GM12892 (cell line): ENCODE measurements at regions not wholly inside any gene's neighbourhood (a gene's known extent, or its start where the extent isn't known, plus 50 kb on each side); places are given as distances from the start of the nearest gene placed in this dataset.

Experiments
- POLR2A ChIP-seq: IDR thresholded peaks from 2 replicates; pipeline ENCODE4 v1.6.1; 2011; ENCODE audit warnings: low read depth, low read length, control low read depth
- POLR2AphosphoS5 ChIP-seq: IDR thresholded peaks from 2 replicates; pipeline ENCODE4 v1.6.1; 2011; ENCODE audit warnings: low read depth, low read length, control low read depth
- TAF1 ChIP-seq: IDR thresholded peaks from 2 replicates; pipeline ENCODE4 v1.6.1; 2011; ENCODE audit warnings: low read depth, mild to moderate bottlenecking, control low read depth, low read length, borderline replicate concordance

DNA sequence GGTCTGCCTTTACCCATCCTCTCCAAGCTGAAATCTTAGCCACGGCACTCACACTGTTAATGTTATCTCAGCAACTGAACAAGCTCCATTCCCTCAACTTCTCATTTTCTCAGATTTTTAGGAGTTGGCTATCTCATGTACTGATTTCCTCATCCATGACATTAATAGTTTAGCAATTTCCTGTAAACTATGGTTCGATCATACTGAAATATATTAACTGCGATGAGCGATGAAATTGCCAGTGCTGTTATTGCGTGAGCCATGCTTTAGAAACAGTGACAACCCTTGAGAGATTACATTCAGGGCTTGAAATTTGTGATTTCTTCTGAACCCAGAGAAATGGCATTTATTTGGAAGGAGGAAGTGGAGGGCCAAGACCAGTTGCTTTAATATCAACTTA lies 223.7 kb downstream of the GPAT3 start:
- no peak for TF ChIP-seq POLR2A
- no peak for TF ChIP-seq POLR2AphosphoS5
- no peak for TF ChIP-seq TAF1
